ENCODE measurements at regions not wholly inside any gene's neighbourhood (a gene's known extent, or its start where the extent isn't known, plus 50 kb on each side); places are given as distances from the start of the nearest gene placed in this dataset.
"Not testable (repeated sequence)": the region's sequence is repeated elsewhere in the genome, so short reads cannot be mapped to it uniquely, and the experiment has no call there.

- DNase-seq, result no peak
Observed at GRCh38 chr1:101151286-101151685, 85.5 kb upstream of the S1PR1 start.

- DNase-seq, result no peak
Observed at GRCh38 chr1:101150670-101151069, 86.1 kb upstream of the S1PR1 start.

- DNase-seq, result no peak
Observed at GRCh38 chr1:101150266-101150665, 86.6 kb upstream of the S1PR1 start.

GRCh38 chr1:101148980-101149379 is 87.8 kb upstream of the S1PR1 start:
- DNase-seq, result no peak

GRCh38 chr1:101147381-101147780 is 89.4 kb upstream of the S1PR1 start:
- DNase-seq, result no peak

- no peak for DNase-seq
Observed at GRCh38 chr1:101145449-101145820, 91.4 kb upstream of the S1PR1 start.

- DNase-seq, result no peak
Observed at GRCh38 chr1:101144671-101145448, 92.0 kb upstream of the S1PR1 start.

- DNase-seq, result no peak
Observed at GRCh38 chr1:101142244-101142643, 94.6 kb upstream of the S1PR1 start.

GRCh38 chr1:101141376-101141775 is 95.4 kb upstream of the S1PR1 start:
- no peak for DNase-seq

- no peak for DNase-seq
Observed at GRCh38 chr1:101139821-101140718, 96.7 kb upstream of the S1PR1 start.

GRCh38 chr1:101139130-101139529 is 97.7 kb upstream of the S1PR1 start:
- DNase-seq, result no peak

- DNase-seq, result no peak
Observed at GRCh38 chr1:101137144-101138126, 99.4 kb upstream of the S1PR1 start.

GRCh38 chr1:101136739-101137138 is 100.1 kb upstream of the S1PR1 start:
- DNase-seq, result no peak

- DNase-seq, result no peak
Observed at GRCh38 chr1:101136271-101136670, 100.5 kb upstream of the S1PR1 start.

- DNase-seq, result no peak
Observed at GRCh38 chr1:101135526-101135925, 101.3 kb upstream of the S1PR1 start.

GRCh38 chr1:101131239-101131843 is 105.5 kb upstream of the S1PR1 start:
- DNase-seq, result no peak

GRCh38 chr1:101130673-101131072 is 105.1 kb upstream of the DPH5 start:
- DNase-seq, result no peak

- DNase-seq, result no peak
Observed at GRCh38 chr1:101128846-101129245, 103.3 kb upstream of the DPH5 start.

GRCh38 chr1:101128211-101128727 is 102.7 kb upstream of the DPH5 start:
- no peak for DNase-seq

- no peak for DNase-seq
Observed at GRCh38 chr1:101124405-101124804, 98.8 kb upstream of the DPH5 start.

GRCh38 chr1:101123904-101124303 is 98.3 kb upstream of the DPH5 start:
- not testable (repeated sequence) for DNase-seq

Data from activated naive CD4-positive, alpha-beta T cell (primary cell).